ENCODE measurements at regions not wholly inside any gene's neighbourhood (a gene's known extent, or its start where the extent isn't known, plus 50 kb on each side); places are given as distances from the start of the nearest gene placed in this dataset.

GRCh38 chr5:13994621-13995253, 50.2 kb upstream of the DNAH5 start:
- no peaks in the 10 kb centered on the region for H3K79me2 ChIP-seq (ENCODE audit: control insufficient read depth, insufficient read depth, low read length)
- TF ChIP-seq EZH2 (IDR thresholded peaks at IDR 0.05; ENCODE audit: low read length), result no peak
- no peak for TF ChIP-seq CTCF (optimal IDR thresholded peaks at IDR 0.05 in 1 of 3, IDR thresholded peaks at IDR 0.05 in 1 of 3, conservative IDR thresholded peaks at IDR 0.05 in 1 of 3; ENCODE audit: extremely low read depth in 1 of 3, insufficient read depth in 2 of 3, low read length in 3 of 3)
- no peaks in the 10 kb centered on the region for H4K20me1 ChIP-seq (ENCODE audit: control insufficient read depth, extremely low read depth, insufficient read depth, low read length)
- H3K36me3 ChIP-seq (ENCODE audit: control insufficient read depth in 2 of 2, extremely low read depth in 1 of 2, insufficient read depth in 2 of 2, low read length in 2 of 2), result no peaks in the 10 kb centered on the region
- no peak overlapping the region for H3K4me3 ChIP-seq (ENCODE audit: control insufficient read depth in 2 of 3, extremely low read depth in 1 of 3, insufficient read depth in 2 of 3, low read depth in 1 of 3, low read length in 3 of 3)
- no peak overlapping the region for H3K27ac ChIP-seq (ENCODE audit: control insufficient read depth, insufficient read depth, low read length)
- no peaks in the 10 kb centered on the region for H3K9me3 ChIP-seq (ENCODE audit: control insufficient read depth, low read depth, low read length)
- H3K4me2 ChIP-seq (ENCODE audit: control insufficient read depth, extremely low read depth, insufficient read depth, low read depth, low read length), result no peak overlapping the region
- H3K9me1 ChIP-seq (ENCODE audit: control insufficient read depth, extremely low read depth, insufficient read depth, low read length), result no peaks in the 10 kb centered on the region
- peaks cover 10% of the 10 kb centered on the region for H3K4me1 ChIP-seq (ENCODE audit: control insufficient read depth, extremely low read depth, insufficient read depth, low read length)
- no peaks in the 10 kb centered on the region for H3K27me3 ChIP-seq (ENCODE audit: control insufficient read depth, extremely low read depth, insufficient read depth, low read length)
- no peak overlapping the region for H2AFZ ChIP-seq (ENCODE audit: control insufficient read depth, low read length)
- no peak for FAIRE-seq
- DNase-seq (ENCODE audit: low read depth, low spot score), result no peak
- dilution Hi-C loops (cut with MboI; ENCODE audit: extremely low pct_ligation_motif_present, low sequenced_read_pairs), result no loop called here
- H3K9ac ChIP-seq (ENCODE audit: control insufficient read depth, extremely low read depth, insufficient read depth, low read length), result no peak overlapping the region
